Activated B cell treated with CpG ODN at 0.5 μM for 24 hours (primary cell): ENCODE measurements at regions not wholly inside any gene's neighbourhood (a gene's known extent, or its start where the extent isn't known, plus 50 kb on each side); places are given as distances from the start of the nearest gene placed in this dataset.

Source experiments
- ATAC-seq: fragments of 200-7000 bp; cut with Tn5 transposase; one replicate; pipeline ENCODE4 v1.10.0; 2021; ENCODE audit warnings: low read depth, mild to moderate bottlenecking, moderate library complexity
- CTCF ChIA-PET: fragments of 350-600 bp; sonication (Branson Sonifier 250); formaldehyde crosslinking; loops from one replicate; lab custom pipeline; 2021; ENCODE audit warnings: antibody characterized with exemption; lab: Charles Lee
- POLR2A ChIA-PET: fragments of 350-600 bp; sonication (Branson Sonifier 250); formaldehyde crosslinking; loops from one replicate; lab custom pipeline; 2021; ENCODE audit warnings: antibody characterized with exemption; lab: Charles Lee
- DNase-seq: peaks from one replicate; pipeline ENCODE4 v3.0.0; 2022
- H3K27ac Mint-ChIP-seq: one replicate; pipeline ENCODE4 v1.8.0; 2020; ENCODE audit warnings: mixed read lengths
- H3K27me3 Mint-ChIP-seq: one replicate; pipeline ENCODE4 v1.8.0; 2021; ENCODE audit warnings: mixed read lengths
- H3K36me3 Mint-ChIP-seq: one replicate; pipeline ENCODE4 v1.8.0; 2021; ENCODE audit warnings: low read depth, mixed read lengths
- H3K4me1 Mint-ChIP-seq: one replicate; pipeline ENCODE4 v1.8.0; 2021; ENCODE audit warnings: mixed read lengths
- H3K4me3 Mint-ChIP-seq: one replicate; pipeline ENCODE4 v1.8.0; 2020; ENCODE audit warnings: mild to moderate bottlenecking, mixed read lengths
- H3K9me3 Mint-ChIP-seq: one replicate; pipeline ENCODE4 v1.8.0; 2020; ENCODE audit warnings: mixed read lengths
- intact Hi-C: fragments of 100-400 bp; cut with micrococcal nuclease; formaldehyde crosslinking; loops from one replicate; pipeline ENCODE4 v1.15.1; 2024
- TF ChIP-seq, protein P1 (sequence below): fragments of 200-600 bp; IDR thresholded peaks from one replicate; pipeline ENCODE4 v1.8.0; 2022; ENCODE audit warnings: antibody characterized with exemption, mild to moderate bottlenecking

- CTCF ChIA-PET = no interaction called here
- Mint-ChIP-seq H3K9me3 (peaks cover 2% of the 10 kb centered on the region), H3K36me3 (no peaks in the 10 kb centered on the region), H3K27ac (no peak overlapping the region), H3K27me3 (no peaks in the 10 kb centered on the region), H3K4me3 (no peak overlapping the region), H3K4me1 (no peaks in the 10 kb centered on the region)
- intact Hi-C loops = no loop called here
- no peak for ATAC-seq
- POLR2A ChIA-PET = no interaction called here
- no peak for DNase-seq
- TF ChIP-seq, protein P1, sequence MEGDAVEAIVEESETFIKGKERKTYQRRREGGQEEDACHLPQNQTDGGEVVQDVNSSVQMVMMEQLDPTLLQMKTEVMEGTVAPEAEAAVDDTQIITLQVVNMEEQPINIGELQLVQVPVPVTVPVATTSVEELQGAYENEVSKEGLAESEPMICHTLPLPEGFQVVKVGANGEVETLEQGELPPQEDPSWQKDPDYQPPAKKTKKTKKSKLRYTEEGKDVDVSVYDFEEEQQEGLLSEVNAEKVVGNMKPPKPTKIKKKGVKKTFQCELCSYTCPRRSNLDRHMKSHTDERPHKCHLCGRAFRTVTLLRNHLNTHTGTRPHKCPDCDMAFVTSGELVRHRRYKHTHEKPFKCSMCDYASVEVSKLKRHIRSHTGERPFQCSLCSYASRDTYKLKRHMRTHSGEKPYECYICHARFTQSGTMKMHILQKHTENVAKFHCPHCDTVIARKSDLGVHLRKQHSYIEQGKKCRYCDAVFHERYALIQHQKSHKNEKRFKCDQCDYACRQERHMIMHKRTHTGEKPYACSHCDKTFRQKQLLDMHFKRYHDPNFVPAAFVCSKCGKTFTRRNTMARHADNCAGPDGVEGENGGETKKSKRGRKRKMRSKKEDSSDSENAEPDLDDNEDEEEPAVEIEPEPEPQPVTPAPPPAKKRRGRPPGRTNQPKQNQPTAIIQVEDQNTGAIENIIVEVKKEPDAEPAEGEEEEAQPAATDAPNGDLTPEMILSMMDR = no peak
Observed at GRCh38 chr4:134747108-134747805, 545.7 kb upstream of the PABPC4L start.

- Mint-ChIP-seq H3K36me3 (no peaks in the 10 kb centered on the region), H3K4me1 (no peaks in the 10 kb centered on the region), H3K27me3 (no peaks in the 10 kb centered on the region), H3K4me3 (no peak overlapping the region), H3K9me3 (peaks cover 8% of the 10 kb centered on the region), H3K27ac (no peak overlapping the region)
- TF ChIP-seq, protein P1 = no peak
- ATAC-seq (no peak), DNase-seq (no peak)
- intact Hi-C loops = no loop called here
- ChIA-PET POLR2A (no interaction called here), CTCF (no interaction called here)
Observed at GRCh38 chr4:134740290-134740689, 538.7 kb upstream of the PABPC4L start.

- ChIA-PET POLR2A (no interaction called here), CTCF (no interaction called here)
- DNase-seq (no peak), ATAC-seq (no peak)
- intact Hi-C loops = no loop called here
- Mint-ChIP-seq H3K9me3 (peaks cover 3% of the 10 kb centered on the region), H3K4me1 (no peaks in the 10 kb centered on the region), H3K4me3 (no peak overlapping the region), H3K36me3 (no peaks in the 10 kb centered on the region), H3K27ac (no peak overlapping the region), H3K27me3 (no peaks in the 10 kb centered on the region)
- TF ChIP-seq, protein P1 = no peak
Observed at GRCh38 chr4:134735901-134736300, 534.3 kb upstream of the PABPC4L start.

- intact Hi-C loops = no loop called here
- H3K4me1 Mint-ChIP-seq = no peaks in the 10 kb centered on the region
- H3K27ac Mint-ChIP-seq = no peak overlapping the region
- H3K36me3 Mint-ChIP-seq = no peaks in the 10 kb centered on the region
- no peak for ATAC-seq
- H3K4me3 Mint-ChIP-seq = no peak overlapping the region
- TF ChIP-seq, protein P1 = no peak
- POLR2A ChIA-PET = no interaction called here
- DNase-seq = no peak
- peaks cover 8% of the 10 kb centered on the region for H3K9me3 Mint-ChIP-seq
- H3K27me3 Mint-ChIP-seq = no peaks in the 10 kb centered on the region
- CTCF ChIA-PET = no interaction called here
Observed at GRCh38 chr4:134727696-134728095, 526.1 kb upstream of the PABPC4L start.

GRCh38 chr4:134722306-134722705 is 520.7 kb upstream of the PABPC4L start:
- POLR2A ChIA-PET = no interaction called here
- H3K4me3 Mint-ChIP-seq = no peak overlapping the region
- intact Hi-C loops = no loop called here

More at GRCh38 chr4:134722306-134722705, 520.7 kb upstream of the PABPC4L start:
- DNase-seq = no peak
- Mint-ChIP-seq H3K27ac (no peak overlapping the region), H3K36me3 (no peaks in the 10 kb centered on the region), H3K27me3 (no peaks in the 10 kb centered on the region), H3K9me3 (peaks cover 4% of the 10 kb centered on the region), H3K4me1 (no peaks in the 10 kb centered on the region)
- CTCF ChIA-PET = no interaction called here
- TF ChIP-seq, protein P1 = no peak
- no peak for ATAC-seq
